ENCODE measurements at regions not wholly inside any gene's neighbourhood (a gene's known extent, or its start where the extent isn't known, plus 50 kb on each side); places are given as distances from the start of the nearest gene placed in this dataset.

DNA sequence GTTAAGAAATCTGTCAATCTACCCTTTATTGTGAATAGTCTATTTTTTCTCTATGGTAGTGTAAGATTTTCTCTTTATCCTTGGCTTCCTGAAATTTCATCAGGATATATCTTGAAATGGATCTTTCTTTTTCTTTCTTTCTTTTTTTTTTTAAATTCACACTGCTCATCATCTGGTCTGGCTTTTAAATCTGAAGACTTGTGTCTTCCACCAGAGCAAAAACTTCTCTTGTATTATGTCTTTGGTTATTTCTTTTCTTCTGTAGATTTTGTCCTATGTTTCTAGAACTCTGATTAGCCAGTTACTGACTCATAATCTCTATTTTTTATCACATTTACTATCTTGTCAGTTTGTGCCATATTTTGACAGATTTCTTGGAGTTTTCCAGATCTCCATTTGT, 133.8 kb upstream of the LMO4 start:
- DNase-seq (ENCODE audit: low spot score) = no peak

DNA sequence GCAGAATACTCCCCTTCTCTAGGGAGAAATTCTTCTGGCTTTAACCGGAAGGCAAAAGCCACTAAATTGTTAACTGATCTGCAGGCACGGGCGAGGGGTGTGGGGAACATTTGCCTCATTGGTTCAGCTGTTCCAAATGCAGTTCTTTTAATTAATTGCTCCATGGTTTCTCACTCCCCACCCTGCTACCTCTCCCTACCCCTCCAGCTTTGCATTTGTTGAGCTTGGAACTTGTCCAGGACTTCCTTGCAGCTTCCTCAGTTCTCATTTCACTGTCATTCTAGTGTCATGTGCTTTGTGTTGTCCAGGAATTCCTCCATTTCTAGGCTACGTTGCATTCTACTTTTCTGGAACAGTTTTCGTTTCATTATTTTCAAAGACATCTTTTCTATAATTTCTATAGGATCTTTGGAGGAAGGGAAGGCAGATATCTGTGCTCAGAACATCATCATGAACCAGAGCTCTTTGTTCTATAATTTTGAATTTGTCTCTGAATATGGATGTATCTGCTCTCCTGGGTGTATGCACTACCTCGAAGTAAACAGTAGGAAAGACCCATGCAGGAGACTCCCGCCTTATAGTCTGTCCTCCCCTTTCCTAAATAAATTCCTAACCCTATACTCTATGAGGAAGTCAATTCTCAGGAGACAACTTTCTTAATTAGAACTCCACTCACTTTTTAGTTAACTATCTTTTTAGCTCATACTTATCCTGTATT, 132.4 kb upstream of the LMO4 start:
- DNase-seq (ENCODE audit: low spot score) = no peak

DNA sequence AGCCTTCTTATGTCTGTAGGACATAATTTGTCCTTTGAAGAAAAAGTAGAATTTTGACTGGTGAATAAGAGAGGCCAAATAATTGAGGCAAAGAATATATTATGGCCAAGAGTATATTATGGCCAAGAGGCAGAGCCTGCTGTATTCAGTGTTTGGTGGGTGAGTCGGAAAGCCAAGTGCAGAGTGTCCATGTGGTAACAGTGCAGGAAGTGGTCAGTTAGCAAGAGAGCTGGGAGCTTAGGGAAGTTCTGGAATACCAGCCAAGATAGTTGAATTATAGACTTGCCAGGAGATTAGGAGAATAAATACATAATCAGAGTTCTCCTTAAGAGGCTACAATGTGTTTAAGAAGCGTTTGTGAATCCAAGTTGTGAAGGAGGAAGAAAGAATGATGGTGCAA, 131.5 kb upstream of the LMO4 start:
- DNase-seq (ENCODE audit: low spot score) = no peak

DNA sequence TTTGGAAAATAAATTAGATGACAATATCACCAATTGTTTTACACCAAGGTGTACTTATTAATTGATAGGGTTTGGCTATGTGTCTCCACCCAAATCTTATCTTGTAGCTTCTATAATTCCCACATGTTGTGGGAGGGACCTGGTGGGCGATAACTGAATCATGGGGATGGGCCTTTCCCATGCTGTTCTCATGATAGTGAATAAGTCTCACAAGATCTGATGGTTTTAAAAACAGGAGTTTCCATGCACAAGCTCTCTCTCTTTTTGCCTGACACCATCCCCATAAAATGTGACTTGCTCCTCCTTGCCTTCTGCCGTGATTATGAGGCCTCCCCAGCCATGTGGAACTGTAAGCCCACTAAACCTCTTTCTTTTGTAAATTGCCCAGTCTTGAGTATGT, 131.0 kb upstream of the LMO4 start:
- no peak for DNase-seq (ENCODE audit: low spot score)

DNA sequence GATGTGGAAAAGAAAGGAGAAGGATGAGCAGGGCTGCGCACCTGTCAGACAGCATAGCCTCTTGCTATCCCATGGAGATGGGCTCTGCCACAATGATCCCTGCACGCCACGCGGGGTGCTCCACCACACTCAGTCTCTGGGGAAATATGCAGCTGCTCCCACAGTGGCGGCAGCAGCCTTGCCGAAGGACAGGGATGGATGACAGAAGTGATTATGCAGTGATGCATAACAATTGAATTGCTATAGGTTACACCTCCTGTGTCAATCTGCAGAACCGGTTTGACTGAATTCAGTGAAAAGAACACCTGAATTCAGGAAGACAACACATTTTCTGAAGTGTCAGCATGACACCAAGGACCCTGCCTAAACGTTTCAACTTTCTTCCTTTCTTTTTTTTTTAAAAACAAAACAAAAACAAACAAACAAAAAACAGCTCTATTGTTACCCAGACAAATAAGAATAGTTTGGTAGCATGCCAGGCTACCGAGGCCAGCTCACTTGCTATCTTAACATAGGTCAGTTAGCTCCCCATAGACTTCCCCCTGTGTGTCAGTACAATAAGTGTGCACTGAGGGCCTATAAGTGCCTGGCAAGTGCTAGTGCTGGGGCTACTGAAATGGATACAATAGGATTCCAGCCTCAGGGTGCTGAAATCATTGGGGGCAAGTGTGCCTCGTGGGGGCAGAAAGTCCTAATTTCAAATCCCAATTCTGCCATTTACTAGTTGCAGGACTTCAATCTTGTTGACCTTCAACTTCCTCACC, 127.6 kb upstream of the LMO4 start:
- DNase-seq (ENCODE audit: low spot score) = no peak

DNA sequence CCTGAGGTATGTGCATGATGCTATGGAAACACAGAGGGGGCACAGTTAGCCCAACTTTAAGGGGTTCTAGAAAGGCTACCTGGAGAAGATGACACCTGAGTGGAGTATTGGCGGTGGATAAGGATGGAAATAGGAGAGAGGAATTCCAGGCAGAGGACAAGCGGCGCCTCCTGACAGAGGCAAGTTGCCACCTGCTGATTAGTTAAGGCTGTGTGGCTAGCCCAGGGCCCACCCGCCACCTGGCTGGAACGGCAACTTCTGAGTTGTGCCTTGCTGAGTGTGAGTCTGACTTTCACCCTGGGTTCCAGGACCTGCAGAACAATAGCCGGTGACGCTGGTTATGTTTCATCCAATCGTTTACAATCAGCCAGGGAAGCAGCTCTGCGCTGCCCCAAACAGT, 126.9 kb upstream of the LMO4 start:
- no peak for DNase-seq (ENCODE audit: low spot score)

DNA sequence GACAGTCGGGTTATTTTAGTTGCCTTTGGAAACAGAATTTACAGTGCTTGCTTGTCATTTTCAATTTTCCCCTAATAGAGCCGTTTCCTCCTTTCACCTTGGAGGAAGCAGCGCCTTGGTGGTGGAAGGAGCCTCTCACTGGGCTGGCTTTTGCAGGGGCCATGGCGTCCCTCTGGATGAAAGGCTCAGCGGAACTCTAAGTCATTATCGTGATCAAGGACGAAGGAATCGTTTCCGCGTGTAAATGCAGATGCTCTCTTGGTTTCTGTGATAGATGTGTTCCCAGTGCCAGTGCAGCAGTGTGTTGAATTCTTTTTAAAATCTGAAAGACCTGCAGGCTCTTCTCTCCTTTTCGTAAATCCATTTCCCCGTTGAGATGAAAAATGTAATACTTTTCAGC, 126.2 kb upstream of the LMO4 start:
- DNase-seq (ENCODE audit: low spot score) = no peak

DNA sequence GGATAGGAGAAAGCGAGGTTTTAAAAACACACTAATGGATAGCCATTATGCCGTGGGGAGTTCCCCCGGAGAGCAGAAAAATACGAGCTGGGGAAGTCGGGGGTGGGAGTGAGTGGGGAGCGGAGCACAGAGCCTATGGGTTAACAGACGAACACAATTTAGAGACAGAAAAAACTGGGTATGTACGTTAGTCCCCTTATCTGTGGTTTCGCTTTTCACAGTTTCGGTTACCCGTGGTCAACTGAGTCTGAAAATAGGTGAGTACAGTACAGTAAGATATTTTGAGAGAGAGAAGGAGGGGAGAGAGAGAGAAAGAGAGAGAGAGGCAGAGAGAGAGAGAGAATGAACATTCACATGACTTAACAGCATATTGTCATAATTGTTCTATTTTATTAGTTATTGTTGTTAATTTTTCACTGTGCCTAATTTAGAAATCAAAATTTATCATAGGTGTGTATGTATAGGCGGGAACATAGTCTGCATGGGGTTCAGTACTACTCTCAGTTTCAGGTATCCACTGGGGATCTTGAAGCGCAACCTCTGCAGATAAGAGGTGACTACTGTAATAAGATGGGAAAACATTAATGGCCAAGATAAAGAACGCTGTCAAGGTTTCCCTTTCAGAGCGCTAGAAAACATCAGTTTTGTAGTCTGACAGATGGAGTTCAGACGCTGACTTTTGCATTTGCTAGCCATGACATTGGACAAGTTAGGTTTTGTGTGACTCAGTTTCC, 125.6 kb upstream of the LMO4 start:
- no peak for DNase-seq (ENCODE audit: low spot score)

DNA sequence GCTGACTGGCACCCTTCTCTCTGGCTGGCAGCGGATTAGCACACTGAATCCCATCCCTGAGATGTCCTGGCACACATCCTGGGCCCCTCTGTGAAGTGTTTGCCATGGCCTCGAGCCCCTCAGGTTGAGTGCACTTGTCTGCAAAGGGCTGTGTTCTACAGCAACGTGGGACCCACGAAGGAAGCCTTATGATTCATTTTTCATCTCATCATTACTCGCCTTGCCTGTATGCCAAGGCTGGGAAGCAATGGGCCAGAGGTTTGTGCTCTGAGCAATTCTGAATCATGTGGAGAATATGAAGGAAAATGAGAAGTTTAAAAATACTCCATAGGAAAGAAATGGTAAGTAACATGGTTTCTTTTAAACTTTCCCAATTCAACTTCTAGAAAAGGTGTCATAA, 124.8 kb upstream of the LMO4 start:
- DNase-seq (ENCODE audit: low spot score) = no peak

DNA sequence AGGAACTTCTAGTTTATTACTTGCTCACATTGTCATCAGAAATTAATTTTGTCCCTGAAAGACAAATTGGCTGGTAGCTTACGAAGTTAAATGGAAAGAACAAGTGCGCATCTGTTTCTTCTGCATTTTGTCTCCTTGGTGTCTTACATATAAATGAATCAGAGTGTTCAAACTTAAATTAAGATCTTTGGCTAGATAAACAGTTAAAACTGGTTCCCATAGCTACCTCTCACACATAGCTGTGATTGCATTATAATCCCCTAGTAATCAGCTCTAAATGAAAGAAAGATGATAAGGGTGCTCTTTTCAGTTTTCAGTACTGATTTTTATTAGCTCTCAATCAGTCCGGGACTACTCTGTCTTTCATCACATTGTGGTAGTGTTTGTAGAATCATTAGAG, 124.2 kb upstream of the LMO4 start:
- no peak for DNase-seq (ENCODE audit: low spot score)

DNA sequence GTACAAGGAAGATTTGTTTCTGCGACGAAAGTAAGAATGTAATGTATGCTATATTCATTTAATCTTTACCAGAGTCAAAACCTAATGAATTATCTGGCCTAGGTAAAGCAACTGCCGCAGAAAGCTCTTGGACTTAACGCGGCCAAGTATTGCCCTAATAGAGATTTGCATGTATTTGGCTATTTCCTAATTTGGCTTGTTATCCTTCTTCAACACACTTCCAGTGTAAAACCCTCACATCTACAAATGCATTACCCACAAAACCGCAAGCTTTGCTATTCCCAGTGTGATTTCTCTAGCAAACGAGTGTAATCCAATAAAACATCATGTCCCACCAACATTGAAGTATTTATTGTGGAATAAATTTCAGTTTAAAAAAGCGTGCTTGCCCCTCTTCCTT, 123.8 kb upstream of the LMO4 start:
- no peak for DNase-seq (ENCODE audit: low spot score)

DNA sequence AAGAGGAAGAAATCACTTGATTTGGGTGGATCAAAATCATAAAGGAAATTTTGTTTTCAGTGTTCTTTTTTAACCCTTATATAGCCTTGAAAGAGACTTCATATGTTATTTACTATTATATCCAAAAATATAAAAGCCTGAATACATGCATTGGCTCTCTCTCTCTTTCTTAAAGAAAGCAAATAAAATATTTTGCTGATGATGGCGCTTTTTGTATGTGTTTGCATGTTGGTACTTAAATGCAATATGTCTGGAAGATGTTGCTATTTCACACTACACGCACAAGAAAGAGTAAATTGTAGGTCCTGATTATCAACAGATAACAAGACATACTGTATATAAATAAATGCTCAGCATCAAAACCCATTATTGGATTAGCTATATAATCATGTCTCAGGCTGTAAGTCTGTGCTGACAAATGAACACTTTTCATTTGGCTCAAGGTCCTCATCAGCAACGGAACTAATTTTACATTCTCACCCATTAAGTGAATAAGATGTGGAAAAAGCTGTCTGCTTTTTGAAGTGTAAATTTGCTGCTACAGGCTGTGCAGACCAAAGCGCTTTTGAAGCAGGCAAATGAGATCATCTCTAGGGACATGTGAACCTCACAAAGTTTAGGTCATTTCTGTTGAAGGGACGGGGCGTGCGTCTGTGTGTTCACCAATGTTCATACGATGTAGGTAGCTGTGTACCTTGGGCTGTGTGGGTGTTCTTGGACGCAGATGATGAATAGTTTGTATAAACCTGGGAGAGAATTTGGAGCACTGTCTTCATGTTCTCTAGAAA, 122.4 kb upstream of the LMO4 start:
- no peak for DNase-seq (ENCODE audit: low spot score)

DNA sequence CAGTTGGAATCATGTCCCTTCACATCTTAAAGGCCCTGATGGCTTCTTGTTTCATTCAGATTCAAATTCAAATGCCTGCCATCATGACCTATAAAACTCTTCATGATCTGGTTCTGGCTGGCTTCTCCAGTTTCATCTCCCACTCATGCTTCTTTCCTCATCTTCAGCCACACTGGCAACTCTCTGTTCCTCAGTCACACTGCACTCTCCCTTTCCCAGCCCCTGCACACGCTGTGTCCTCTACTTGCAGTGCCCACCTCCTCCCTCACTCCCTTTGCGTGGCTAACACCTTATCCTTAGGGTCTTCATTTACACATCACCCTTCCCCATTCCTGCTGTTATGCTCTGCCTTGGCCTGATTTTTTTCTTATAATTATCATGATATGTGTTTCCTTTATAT, 120.6 kb upstream of the LMO4 start:
- DNase-seq (ENCODE audit: low spot score) = no peak

DNA sequence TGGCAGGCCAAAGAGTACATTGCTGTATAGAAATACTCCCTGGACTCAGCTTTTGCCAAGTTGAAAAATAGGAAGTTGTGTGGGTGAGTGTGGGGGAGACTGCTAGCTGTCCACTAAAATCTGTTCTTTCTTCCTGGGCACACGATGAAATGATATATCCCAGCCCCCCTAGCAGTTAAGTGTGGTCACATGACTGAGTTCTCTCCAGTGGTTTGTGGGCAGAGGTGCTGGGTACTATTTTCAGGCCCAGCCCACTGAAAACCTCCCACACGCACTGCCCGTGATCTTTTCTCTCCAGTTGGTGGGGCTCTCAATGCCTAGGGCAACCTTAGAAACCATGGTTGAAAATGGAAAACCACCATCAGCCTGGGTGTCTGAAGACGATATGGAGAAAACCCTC, 119.7 kb upstream of the LMO4 start:
- DNase-seq (ENCODE audit: low spot score) = no peak

DNA sequence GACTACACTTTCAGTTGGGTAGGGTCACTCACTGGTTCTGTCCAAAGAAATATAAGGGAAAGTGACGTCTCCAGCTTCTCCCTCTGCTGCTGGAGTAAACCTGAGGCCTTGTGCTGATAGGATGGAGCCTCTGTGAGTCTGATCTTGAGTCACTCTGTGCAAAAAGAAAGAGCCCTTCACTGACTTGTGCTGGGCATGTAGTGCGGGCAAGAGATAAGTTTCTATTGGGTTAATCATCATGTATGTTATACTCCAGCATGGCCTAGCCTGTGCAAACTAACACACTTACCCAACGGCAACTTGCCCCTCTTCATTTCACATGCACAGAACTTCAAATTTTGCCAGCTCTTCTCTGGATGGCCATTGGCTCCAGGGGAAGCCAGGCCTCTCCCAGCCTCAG, 118.5 kb upstream of the LMO4 start:
- DNase-seq (ENCODE audit: low spot score) = no peak

DNA sequence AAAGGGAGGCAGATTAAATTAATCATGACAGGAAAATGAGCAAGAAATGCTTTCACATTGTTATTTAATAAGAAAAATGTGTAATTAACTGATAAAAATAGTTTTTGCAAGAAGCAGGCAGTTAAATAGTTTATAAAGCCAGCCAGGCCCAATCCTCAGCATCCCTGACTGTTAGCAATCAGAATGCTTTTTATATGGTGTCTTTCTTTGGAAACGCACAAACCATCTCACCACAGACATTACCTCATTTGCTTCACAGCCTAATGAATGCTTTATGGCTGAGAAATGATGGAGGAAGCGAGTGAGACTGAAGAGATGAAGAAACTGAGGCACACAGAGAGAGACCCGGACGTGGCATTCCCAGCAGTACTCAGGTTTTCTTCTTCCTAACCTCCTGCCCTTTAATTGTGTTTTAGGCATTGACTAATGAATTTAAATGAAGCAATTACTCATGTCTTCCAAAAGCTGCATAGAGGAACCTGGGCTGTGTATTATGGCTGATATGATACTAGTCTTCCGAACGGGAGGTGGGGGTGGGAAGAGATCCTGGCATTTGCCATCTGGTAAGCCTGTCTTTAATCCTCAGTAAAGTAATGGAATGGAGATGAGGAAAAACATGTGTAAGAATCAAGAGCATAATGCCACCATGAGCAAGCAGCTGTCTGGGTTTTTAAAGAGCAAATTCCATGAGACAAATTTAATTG, 116.1 kb upstream of the LMO4 start:
- no peak for DNase-seq (ENCODE audit: low spot score)

DNA sequence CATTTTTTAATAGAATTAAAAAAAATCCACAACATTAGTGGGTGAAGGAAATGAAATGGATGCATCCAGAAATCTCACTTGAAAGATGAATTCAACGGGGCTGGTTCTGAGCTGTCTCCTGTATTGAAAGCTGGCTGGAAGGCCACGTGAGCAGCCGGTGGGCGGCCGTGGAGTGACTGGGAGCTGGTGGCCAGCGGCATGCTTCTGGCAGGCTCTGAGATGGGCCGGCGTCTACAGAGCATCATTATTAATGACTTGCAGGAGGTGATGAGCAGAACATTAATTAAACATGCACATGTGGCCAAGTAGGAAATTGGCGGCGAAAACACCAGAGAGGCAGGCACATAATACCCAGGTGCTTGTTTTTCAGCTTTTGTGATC, 115.6 kb upstream of the LMO4 start:
- no peak for DNase-seq (ENCODE audit: low spot score)

DNA sequence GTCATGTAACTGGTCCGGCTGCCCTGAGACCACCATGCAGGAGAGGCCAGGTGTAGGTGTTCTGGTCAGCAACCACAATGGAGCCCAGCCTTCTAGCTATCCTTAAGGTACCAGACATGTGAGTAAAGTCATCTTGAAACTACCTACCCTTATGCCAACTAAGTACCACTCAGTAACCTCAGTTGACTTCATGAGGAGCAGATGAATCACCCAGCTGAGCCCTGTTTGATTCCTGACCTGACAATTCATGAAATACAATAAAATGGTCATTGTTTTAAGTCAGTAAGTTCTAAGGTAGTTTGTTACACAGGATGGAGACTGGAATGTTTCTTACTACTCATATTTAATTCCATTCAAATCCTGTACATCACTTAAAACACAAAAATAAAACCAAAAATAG, 113.1 kb upstream of the LMO4 start:
- no peak for DNase-seq (ENCODE audit: low spot score)

DNA sequence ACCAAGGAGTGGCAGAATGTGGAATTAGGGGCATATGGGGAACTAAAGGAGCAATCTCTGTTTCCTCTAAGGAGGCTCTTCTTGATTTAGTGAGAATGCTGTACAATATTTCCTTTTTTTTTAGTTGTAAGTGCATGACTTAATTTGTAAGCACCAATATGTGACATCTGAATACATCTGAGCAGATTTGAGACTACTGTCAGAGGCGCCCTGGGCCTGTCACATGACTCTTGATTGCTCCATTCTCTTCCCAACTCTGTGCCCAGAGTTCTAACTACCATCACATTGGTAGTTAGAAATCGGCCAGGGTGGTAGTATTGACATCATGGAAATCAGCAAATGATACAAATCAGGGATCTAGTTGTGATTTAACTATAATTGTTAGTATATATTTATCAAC, 110.1 kb upstream of the LMO4 start:
- no peak for DNase-seq (ENCODE audit: low spot score)

DNA sequence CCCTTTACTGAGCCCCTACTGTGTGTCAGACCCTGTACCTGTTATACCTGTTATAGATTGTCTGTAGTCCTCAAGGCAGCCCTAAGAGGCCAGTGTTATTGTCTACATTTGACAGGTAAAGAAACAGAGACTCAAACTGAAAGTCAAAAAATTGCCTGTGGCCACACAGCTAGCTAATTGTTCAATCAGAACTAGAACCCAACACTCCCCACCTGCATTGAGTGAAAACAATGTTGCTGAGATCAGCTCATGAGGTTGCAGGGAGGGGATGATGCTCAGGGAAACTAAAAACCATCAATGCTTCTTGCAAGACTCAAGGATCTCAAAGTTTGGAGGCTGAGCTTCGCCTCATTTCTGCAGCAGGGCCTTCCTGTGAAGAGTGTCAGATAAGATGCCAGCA, 109.5 kb upstream of the LMO4 start:
- no peak for DNase-seq (ENCODE audit: low spot score)

DNA sequence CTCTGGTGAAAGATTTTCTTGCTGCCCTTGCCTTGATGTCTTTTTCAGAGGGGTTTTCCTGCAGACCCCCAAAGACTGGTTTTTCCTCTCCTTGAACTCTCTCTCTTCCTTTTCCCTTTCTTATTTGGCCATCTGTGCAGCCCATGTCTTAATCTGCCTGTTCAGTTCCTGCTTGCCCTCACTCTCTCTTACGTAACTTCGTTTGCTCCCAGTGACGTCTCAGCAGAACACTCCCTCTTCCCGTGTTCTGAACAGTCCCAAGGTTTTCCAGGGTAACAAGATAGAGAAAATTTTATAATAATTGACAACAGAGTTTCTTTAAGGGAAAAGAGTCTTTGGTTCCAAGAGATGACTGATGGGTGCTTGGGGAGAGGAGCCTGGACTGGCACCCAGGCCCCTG, 109.1 kb upstream of the LMO4 start:
- DNase-seq (ENCODE audit: low spot score) = no peak

DNA sequence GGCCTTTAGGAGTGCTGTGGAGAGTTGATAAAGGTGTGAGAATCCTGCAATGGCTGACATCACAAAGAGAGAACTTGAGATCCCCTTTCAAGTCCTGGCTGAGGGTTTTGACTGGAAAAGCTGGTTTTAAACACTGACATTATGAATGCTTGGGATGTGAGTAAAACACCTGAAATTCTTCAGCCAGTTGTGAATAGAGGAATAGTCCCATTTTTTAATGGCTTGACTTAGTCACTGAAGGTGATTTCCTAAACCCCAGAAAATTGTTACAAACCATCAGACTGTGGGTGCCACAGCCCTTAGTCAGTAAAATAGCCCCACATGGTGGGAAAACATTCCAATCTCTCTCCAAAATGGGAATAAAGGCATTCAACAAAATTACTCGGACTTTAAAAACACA, 107.7 kb upstream of the LMO4 start:
- no peak for DNase-seq (ENCODE audit: low spot score)
